H1 (cell line): ENCODE measurements at regions not wholly inside any gene's neighbourhood (a gene's known extent, or its start where the extent isn't known, plus 50 kb on each side); places are given as distances from the start of the nearest gene placed in this dataset.

ENCODE experiments used
- CTCF ChIA-PET: fragments of 300-600 bp; sonication (Branson Sonifier 250); formaldehyde crosslinking; loops from one replicate; lab custom pipeline; 2021; ENCODE audit not compliant: partially characterized antibody; lab: Charles Lee
- POLR2A ChIA-PET: fragments of 300-600 bp; sonication (Branson Sonifier 250); formaldehyde crosslinking; loops from one replicate; lab custom pipeline; 2021; ENCODE audit warnings: inconsistent platforms; ENCODE audit not compliant: partially characterized antibody; lab: Charles Lee
- DNase-seq, 2 experiments: peaks; one replicate each; pipeline versions ENCODE4 v3.0.0 to v3.0.0-alpha.2; 2010 to 2022; ENCODE audit warnings: low spot score in 2 of 2, low read depth in 1 of 2, mixed read lengths in 1 of 2
- FAIRE-seq: peaks from 2 replicates; lab custom pipeline; 2011; peaks lifted over from hg19 to GRCh38; lab: Jason Lieb, UNC
- H2AFZ ChIP-seq: 2 replicates; pipeline ENCODE4 v1.8.1; 2012; ENCODE audit warnings: low read length, inconsistent platforms
- H2AK5ac ChIP-seq: 2 replicates; pipeline ENCODE4 v1.6.1; 2013; ENCODE audit warnings: low read depth, low read length
- H2BK120ac ChIP-seq: replicated peaks from 2 replicates; pipeline ENCODE3; 2013; ENCODE audit warnings: low read depth, low read length, inconsistent platforms
- H2BK12ac ChIP-seq: 2 replicates; pipeline ENCODE4 v1.6.1; 2013; ENCODE audit warnings: low read depth, low read length
- H2BK15ac ChIP-seq: 2 replicates; pipeline ENCODE4 v1.6.1; 2013; ENCODE audit warnings: low read length
- H2BK20ac ChIP-seq: 2 replicates; pipeline ENCODE4 v1.6.1; 2013; ENCODE audit warnings: low read length
- H2BK5ac ChIP-seq: 2 replicates; pipeline ENCODE4 v1.6.1; 2013; ENCODE audit warnings: low read depth, low read length
- H3K14ac ChIP-seq: 2 replicates; pipeline ENCODE4 v1.6.1; 2013; ENCODE audit warnings: inconsistent platforms; ENCODE audit not compliant: insufficient read length
- H3K18ac ChIP-seq: 2 replicates; pipeline ENCODE4 v1.6.1; 2013; ENCODE audit warnings: low read length; ENCODE audit errors: extremely low read depth
- H3K23ac ChIP-seq: 2 replicates; pipeline ENCODE4 v1.6.1; 2013; ENCODE audit warnings: inconsistent platforms; ENCODE audit not compliant: insufficient read length
- H3K23me2 ChIP-seq: 2 replicates; pipeline ENCODE4 v1.6.1; 2013; ENCODE audit warnings: low read depth, low read length
- H3K27ac ChIP-seq: 2 replicates; pipeline ENCODE4 v1.6.1; 2011; ENCODE audit warnings: low read depth, low read length, inconsistent platforms
- H3K27me3 ChIP-seq, 4 experiments: replicated peaks in 1 of 4; 1 replicate in 1 of 4; 2 replicates in 3 of 4; pipeline versions ENCODE4 v1.6.1 to v1.8.1; 2011 to 2013; ENCODE audit warnings: low read length in 3 of 4, mild to moderate bottlenecking in 3 of 4, inconsistent platforms in 2 of 4, mixed read lengths in 2 of 4, moderate library complexity in 1 of 4; ENCODE audit not compliant: control insufficient read depth in 3 of 4, insufficient read depth in 3 of 4; ENCODE audit errors: extremely low read depth in 1 of 4
- H3K36me3 ChIP-seq, 4 experiments: 2 replicates each; pipeline versions ENCODE4 v1.6.1 to v1.8.1; 2011 to 2013; ENCODE audit warnings: mild to moderate bottlenecking in 4 of 4, low read length in 3 of 4, moderate library complexity in 2 of 4, control low read depth in 1 of 4, inconsistent platforms in 1 of 4; ENCODE audit not compliant: insufficient read depth in 4 of 4, control insufficient read depth in 2 of 4
- H3K4ac ChIP-seq: replicated peaks from 2 replicates; pipeline ENCODE3; 2013; ENCODE audit warnings: low read length, low read depth, mixed read lengths, inconsistent platforms; ENCODE audit not compliant: insufficient read length
- H3K4me1 ChIP-seq, 4 experiments: replicated peaks in 1 of 4; 1 replicate in 1 of 4; 2 replicates in 3 of 4; pipeline versions ENCODE4 v1.6.1 to v1.8.1; 2011 to 2013; ENCODE audit warnings: low read length in 3 of 4, inconsistent platforms in 2 of 4, mixed read lengths in 1 of 4; ENCODE audit not compliant: insufficient read depth in 4 of 4, control insufficient read depth in 3 of 4
- H3K4me2 ChIP-seq, 2 experiments: 2 replicates each; pipeline versions ENCODE4 v1.6.1 to v1.8.1; 2011 to 2013; ENCODE audit warnings: low read depth in 2 of 2, low read length in 2 of 2, control low read depth in 1 of 2, inconsistent platforms in 1 of 2, mild to moderate bottlenecking in 1 of 2; ENCODE audit not compliant: insufficient read depth in 1 of 2
- H3K4me3 ChIP-seq, 4 experiments: fragments of 200-600, 300-600 bp in 1 of 4; sonication (generic), shearing (Covaris generic), sonication (Bioruptor Twin) in 1 of 4; 2 replicates each; pipeline versions ENCODE4 v1.5.1 to v1.8.1; 2011 to 2016; ENCODE audit warnings: low read length in 4 of 4, low read depth in 3 of 4, control low read depth in 2 of 4, inconsistent platforms in 2 of 4, mild to moderate bottlenecking in 2 of 4, mixed read lengths in 1 of 4, moderate library complexity in 1 of 4; ENCODE audit not compliant: insufficient read depth in 2 of 4; ENCODE audit errors: extremely low read depth in 1 of 4
- H3K56ac ChIP-seq: replicated peaks from 2 replicates; pipeline ENCODE3; 2013; ENCODE audit warnings: low read depth, mild to moderate bottlenecking, mixed read lengths, low read length, inconsistent platforms; ENCODE audit not compliant: insufficient read length
- H3K79me1 ChIP-seq: 2 replicates; pipeline ENCODE4 v1.6.1; 2013; ENCODE audit warnings: low read depth, low read length, control low read depth
- H3K79me2 ChIP-seq, 2 experiments: 2 replicates each; pipeline versions ENCODE4 v1.6.1 to v1.8.1; 2012 to 2013; ENCODE audit warnings: low read length in 2 of 2, mild to moderate bottlenecking in 2 of 2, inconsistent platforms in 1 of 2; ENCODE audit not compliant: insufficient read depth in 2 of 2, control insufficient read depth in 1 of 2
- H3K9ac ChIP-seq, 4 experiments: replicated peaks in 1 of 4; 1 replicate in 1 of 4; 2 replicates in 3 of 4; pipeline versions ENCODE4 v1.6.1 to v1.8.1; 2011 to 2013; ENCODE audit warnings: low read depth in 3 of 4, low read length in 3 of 4, control low read depth in 2 of 4, mild to moderate bottlenecking in 2 of 4, moderate library complexity in 2 of 4, inconsistent platforms in 1 of 4; ENCODE audit errors: extremely low read depth in 1 of 4
- H3K9me3 ChIP-seq, 2 experiments: 2 replicates each; pipeline versions ENCODE4 v1.6.1 to v1.8.1; 2012 to 2013; ENCODE audit warnings: mild to moderate bottlenecking in 2 of 2, moderate library complexity in 2 of 2, control low read depth in 1 of 2, inconsistent platforms in 1 of 2, low read depth in 1 of 2, low read length in 1 of 2, mixed read lengths in 1 of 2; ENCODE audit not compliant: insufficient read depth in 2 of 2
- H4K20me1 ChIP-seq, 2 experiments: replicated peaks in 1 of 2; 2 replicates each; pipeline versions ENCODE3 to v1.8.1; 2011 to 2013; ENCODE audit warnings: inconsistent platforms in 2 of 2, low read length in 2 of 2, mild to moderate bottlenecking in 1 of 2; ENCODE audit not compliant: insufficient read depth in 2 of 2, control insufficient read depth in 1 of 2
- H4K5ac ChIP-seq: 2 replicates; pipeline ENCODE4 v1.6.1; 2013; ENCODE audit warnings: low read length, low read depth, mixed read lengths, inconsistent platforms; ENCODE audit not compliant: insufficient read length
- H4K8ac ChIP-seq: 2 replicates; pipeline ENCODE4 v1.8.0; 2013; ENCODE audit warnings: mild to moderate bottlenecking, moderate library complexity, low read length, inconsistent platforms; ENCODE audit not compliant: insufficient read depth; ENCODE audit errors: extremely low read depth
- H4K91ac ChIP-seq: replicated peaks from 2 replicates; pipeline ENCODE3; 2013; ENCODE audit warnings: low read length, mixed read lengths, inconsistent platforms; ENCODE audit not compliant: insufficient read length
- CHD1 ChIP-seq: IDR thresholded peaks from 2 replicates; pipeline ENCODE4 v1.6.1; 2012; ENCODE audit warnings: low read depth, low read length, improper control_type of control experiment
- CHD2 ChIP-seq: IDR thresholded peaks from 2 replicates; pipeline ENCODE4 v1.6.1; 2012; ENCODE audit warnings: low read length, improper control_type of control experiment
- EZH2 ChIP-seq: fragments of 200-600 bp; sonication (generic); IDR thresholded peaks from 2 replicates; pipeline ENCODE4 v1.7.1; 2012; ENCODE audit warnings: low read depth, mild to moderate bottlenecking, moderate library complexity, low read length, inconsistent platforms; ENCODE audit not compliant: severe bottlenecking
- GABPA ChIP-seq: IDR thresholded peaks from 2 replicates; pipeline ENCODE4 v1.6.1; 2011; ENCODE audit warnings: mild to moderate bottlenecking, low read length, moderate library complexity, borderline replicate concordance; ENCODE audit not compliant: insufficient read depth
- JUND ChIP-seq: IDR thresholded peaks from 2 replicates; pipeline ENCODE4 v1.6.1; 2011; ENCODE audit warnings: mild to moderate bottlenecking, improper control_type of control experiment, low read length
- MAFK ChIP-seq: IDR thresholded peaks from 2 replicates; pipeline ENCODE4 v1.6.1; 2012; ENCODE audit warnings: low read depth, mild to moderate bottlenecking, improper control_type of control experiment, low read length
- NRF1 ChIP-seq: IDR thresholded peaks from 2 replicates; pipeline ENCODE4 v1.6.1; 2011; ENCODE audit warnings: mild to moderate bottlenecking, low read depth, low read length, improper control_type of control experiment
- POLR2A ChIP-seq, 2 experiments: IDR thresholded peaks; 1 replicate in 1 of 2; 2 replicates in 1 of 2; pipeline ENCODE4 v1.6.1; 2011; ENCODE audit warnings: low read depth in 2 of 2, low read length in 2 of 2, mild to moderate bottlenecking in 2 of 2; ENCODE audit errors: control extremely low read depth in 1 of 2
- POU5F1 ChIP-seq: IDR thresholded peaks from 2 replicates; pipeline ENCODE4 v1.6.1; 2011; ENCODE audit warnings: low read depth, mild to moderate bottlenecking, low read length, moderate library complexity
- RBBP5 ChIP-seq: IDR thresholded peaks from 2 replicates; pipeline ENCODE4 v1.7.1; 2012; ENCODE audit warnings: low read depth, mild to moderate bottlenecking, inconsistent platforms, low read length, moderate library complexity, borderline replicate concordance
- SP2 ChIP-seq: IDR thresholded peaks from 2 replicates; pipeline ENCODE4 v1.6.1; 2012; ENCODE audit warnings: mild to moderate bottlenecking, low read length, inconsistent platforms
- TCF12 ChIP-seq: IDR thresholded peaks from 2 replicates; pipeline ENCODE4 v1.6.1; 2011; ENCODE audit warnings: low read depth, mild to moderate bottlenecking, low read length
- WGBS, 2 experiments: shearing (Covaris generic) in 1 of 2; methylation state at CpG; one replicate each; pipeline versions ENCODE4 v1.1.6 to v1.1.7; 2013 to 2015; ENCODE audit warnings: low lambda C conversion rate in 2 of 2, mixed read lengths in 2 of 2, inconsistent platforms in 1 of 2, low coverage in 1 of 2, missing lambda C conversion rate in 1 of 2; ENCODE audit not compliant: insufficient replicate concordance in 2 of 2, insufficient coverage in 1 of 2, insufficient read length in 1 of 2; ENCODE audit errors: extremely low coverage in 1 of 2, missing lambda C conversion rate in 1 of 2; 5-methylcytosine and 5-hydroxymethylcytosine counted together
- TF ChIP-seq, protein P1 (sequence below), 3 experiments: IDR thresholded peaks; 1 replicate in 2 of 3; 2 replicates in 1 of 3; pipeline versions ENCODE4 v1.5.1 to v1.6.1; 2011; ENCODE audit warnings: low read length in 3 of 3, mild to moderate bottlenecking in 3 of 3, inconsistent platforms in 2 of 3, low read depth in 1 of 3, moderate library complexity in 1 of 3; ENCODE audit not compliant: insufficient read depth in 1 of 3; ENCODE audit errors: control extremely low read depth in 1 of 3

- Histone ChIP-seq H3K27ac (no peak overlapping the region), H3K79me2 (no peaks in the 10 kb centered on the region), H3K18ac (no peak overlapping the region), H4K91ac (no peak overlapping the region), H3K56ac (no peak overlapping the region), H3K23ac (no peak overlapping the region), H2BK15ac (no peak overlapping the region), H2AFZ (no peak overlapping the region), H3K4me3 (no peak overlapping the region), H3K36me3 (no peaks in the 10 kb centered on the region), H3K9me3 (no peaks in the 10 kb centered on the region), H2BK120ac (no peak overlapping the region), H2AK5ac (no peak overlapping the region), H3K27me3 (no peaks in the 10 kb centered on the region), H3K79me1 (no peaks in the 10 kb centered on the region), H2BK20ac (no peak overlapping the region), H3K14ac (no peak overlapping the region), H4K20me1 (no peaks in the 10 kb centered on the region), H3K4me2 (no peak overlapping the region), H3K23me2 (0 out of 2 replicates have a peak, but pooled peaks cover 2% of the 10 kb centered on the region), H3K4me1 (no peaks in the 10 kb centered on the region), H2BK12ac (no peak overlapping the region), H4K8ac (no peak overlapping the region), H4K5ac (no peak overlapping the region), H3K9ac (no peak overlapping the region), H3K4ac (no peak overlapping the region), H2BK5ac (no peak overlapping the region)
- WGBS, 2 experiments: 83% methylated on average over 10 of the region's 10 CpGs; no CpG with 5 or more reads in 1 of the 2 experiments
- ChIA-PET CTCF (no interaction called here), POLR2A (no interaction called here)
- FAIRE-seq: no peak
- DNase-seq: no peak
- TF ChIP-seq RBBP5: no peak
- no peak for TF ChIP-seq EZH2
- TF ChIP-seq SP2: no peak
- TF ChIP-seq CHD2: no peak
- TF ChIP-seq POU5F1: no peak
- TF ChIP-seq NRF1: no peak
- TF ChIP-seq, protein P1, sequence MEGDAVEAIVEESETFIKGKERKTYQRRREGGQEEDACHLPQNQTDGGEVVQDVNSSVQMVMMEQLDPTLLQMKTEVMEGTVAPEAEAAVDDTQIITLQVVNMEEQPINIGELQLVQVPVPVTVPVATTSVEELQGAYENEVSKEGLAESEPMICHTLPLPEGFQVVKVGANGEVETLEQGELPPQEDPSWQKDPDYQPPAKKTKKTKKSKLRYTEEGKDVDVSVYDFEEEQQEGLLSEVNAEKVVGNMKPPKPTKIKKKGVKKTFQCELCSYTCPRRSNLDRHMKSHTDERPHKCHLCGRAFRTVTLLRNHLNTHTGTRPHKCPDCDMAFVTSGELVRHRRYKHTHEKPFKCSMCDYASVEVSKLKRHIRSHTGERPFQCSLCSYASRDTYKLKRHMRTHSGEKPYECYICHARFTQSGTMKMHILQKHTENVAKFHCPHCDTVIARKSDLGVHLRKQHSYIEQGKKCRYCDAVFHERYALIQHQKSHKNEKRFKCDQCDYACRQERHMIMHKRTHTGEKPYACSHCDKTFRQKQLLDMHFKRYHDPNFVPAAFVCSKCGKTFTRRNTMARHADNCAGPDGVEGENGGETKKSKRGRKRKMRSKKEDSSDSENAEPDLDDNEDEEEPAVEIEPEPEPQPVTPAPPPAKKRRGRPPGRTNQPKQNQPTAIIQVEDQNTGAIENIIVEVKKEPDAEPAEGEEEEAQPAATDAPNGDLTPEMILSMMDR (IDR thresholded peaks at IDR 0.05; ENCODE audit: control extremely low read depth in 1 of 3, insufficient read depth in 1 of 3, low read depth in 1 of 3, low read length in 3 of 3): no peak
- no peak for TF ChIP-seq TCF12
- no peak for TF ChIP-seq CHD1
- TF ChIP-seq MAFK: no peak
- TF ChIP-seq POLR2A (IDR thresholded peaks at IDR 0.05; ENCODE audit: control extremely low read depth in 1 of 2, low read depth in 2 of 2, low read length in 2 of 2): no peak
- no peak for TF ChIP-seq GABPA
- TF ChIP-seq JUND: no peak
These were observed 393.5 kb downstream of the TRIML1 start for GRCh38 chr4:188532751-188533150.
